DMS114 treated with DMSO at 0.1 percent for 48 hours (cell line): ENCODE measurements at regions not wholly inside any gene's neighbourhood (a gene's known extent, or its start where the extent isn't known, plus 50 kb on each side); places are given as distances from the start of the nearest gene placed in this dataset.
"Not testable (repeated sequence)": the region's sequence is repeated elsewhere in the genome, so short reads cannot be mapped to it uniquely, and the experiment has no call there.

Experiments
- DNase-seq: peaks from one replicate; lab custom pipeline; 2025; ENCODE audit not compliant: unreplicated experiment; lab: John Stamatoyannopoulos, UW

DNA sequence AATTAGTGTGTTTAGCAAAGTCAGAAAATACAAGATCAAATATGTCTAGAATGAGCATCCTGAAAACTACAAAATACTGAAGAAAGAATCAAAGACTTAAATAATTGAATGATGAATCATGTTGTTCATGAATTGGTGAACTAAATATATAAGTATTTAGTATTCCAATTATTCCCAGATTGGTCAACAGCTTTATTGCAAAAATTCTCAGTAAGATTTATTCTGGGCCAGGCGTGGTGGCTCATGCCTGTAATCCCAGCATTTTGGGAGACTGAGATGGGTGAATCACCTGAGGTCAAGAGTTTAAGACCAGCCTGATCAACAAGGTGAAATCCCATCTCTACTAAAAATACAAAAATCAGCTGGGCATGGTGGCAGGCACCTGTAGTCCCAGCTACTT lies 250.0 kb upstream of the NECTIN3 start:
- DNase-seq = no peak

- no peak for DNase-seq
These were observed 248.6 kb upstream of the NECTIN3 start for GRCh38 chr3:110822971-110823370.

DNA sequence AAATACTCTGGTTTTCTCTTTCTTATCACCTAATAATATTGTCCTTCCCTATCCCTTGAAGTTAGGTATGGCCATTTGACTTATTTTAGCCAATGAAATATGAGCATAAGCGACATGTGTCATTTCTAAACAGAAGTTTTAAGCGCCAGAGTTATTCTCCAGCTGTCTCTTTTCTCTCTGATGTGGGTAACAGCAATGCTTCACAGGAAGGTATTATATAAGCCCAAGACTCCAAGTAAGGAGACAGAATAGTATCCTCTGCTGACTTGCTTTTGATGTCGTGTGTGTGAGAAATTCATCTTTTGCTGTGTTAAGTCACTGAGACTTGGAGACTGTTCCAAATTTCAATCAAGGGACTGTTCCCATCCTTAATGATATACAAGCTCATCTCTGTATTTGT lies 224.6 kb upstream of the NECTIN3 start:
- no peak for DNase-seq

GRCh38 chr3:110849064-110849463 lies 222.6 kb upstream of the NECTIN3 start:
- no peak for DNase-seq

GRCh38 chr3:110851736-110852135 lies 219.9 kb upstream of the NECTIN3 start:
- DNase-seq = no peak

DNA sequence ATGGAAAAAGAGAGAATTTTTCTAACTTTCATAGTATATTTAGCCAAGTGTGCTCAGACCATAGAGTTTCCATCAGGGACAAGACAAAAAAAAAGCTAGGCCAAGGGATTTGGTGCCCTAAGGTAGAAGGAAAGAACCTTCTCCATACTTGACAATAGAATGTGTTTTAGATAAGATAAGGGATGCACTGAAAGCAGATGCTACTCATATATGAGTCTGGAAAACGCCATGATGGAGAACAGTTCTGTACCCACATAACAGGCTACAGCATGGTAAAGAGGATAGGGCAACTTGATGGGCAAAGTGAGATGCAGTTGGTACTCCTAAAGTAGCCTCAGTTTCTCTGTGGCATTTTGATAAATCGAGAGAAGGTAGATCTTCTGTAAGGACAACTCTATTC lies 216.4 kb upstream of the NECTIN3 start:
- DNase-seq = no peak

DNA sequence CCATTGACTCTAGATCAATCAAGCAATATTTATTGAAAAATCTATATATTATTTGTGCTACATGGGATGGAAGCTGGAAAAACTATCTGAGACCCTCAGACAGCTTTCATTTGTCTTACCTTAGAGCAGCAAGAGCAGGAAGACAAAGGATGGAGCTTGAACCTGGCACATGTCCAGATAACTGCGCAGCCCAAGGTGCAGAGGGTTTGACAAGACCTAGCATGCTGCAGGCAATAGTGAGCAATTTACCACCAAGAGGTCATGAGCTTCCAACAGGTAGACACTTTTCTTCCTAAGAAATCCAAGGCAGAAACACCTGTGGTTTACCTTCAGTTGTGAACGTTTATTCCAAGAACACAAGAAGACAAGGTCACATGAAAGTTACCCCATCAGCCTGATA lies 214.7 kb upstream of the NECTIN3 start:
- no peak for DNase-seq

GRCh38 chr3:110858549-110858948 lies 213.1 kb upstream of the NECTIN3 start:
- no peak for DNase-seq

DNA sequence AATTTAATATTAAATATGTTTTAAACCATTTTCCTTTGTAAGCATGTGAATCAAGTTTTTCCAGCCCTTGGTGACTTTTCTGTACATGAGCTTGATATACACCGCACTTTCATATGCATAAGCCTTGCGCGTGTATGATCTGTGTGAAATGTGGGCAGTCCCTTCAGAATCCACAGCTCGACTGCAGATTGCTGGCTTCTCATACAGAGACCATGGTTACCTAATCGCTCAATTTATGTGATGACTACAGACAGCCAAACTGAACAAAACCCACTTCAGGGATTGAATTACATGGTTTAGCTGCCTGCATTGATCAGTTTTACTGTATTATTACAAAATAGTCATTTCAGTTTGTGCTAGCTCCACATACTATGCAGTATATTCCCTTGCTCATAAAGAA lies 212.3 kb upstream of the NECTIN3 start:
- DNase-seq = no peak

DNA sequence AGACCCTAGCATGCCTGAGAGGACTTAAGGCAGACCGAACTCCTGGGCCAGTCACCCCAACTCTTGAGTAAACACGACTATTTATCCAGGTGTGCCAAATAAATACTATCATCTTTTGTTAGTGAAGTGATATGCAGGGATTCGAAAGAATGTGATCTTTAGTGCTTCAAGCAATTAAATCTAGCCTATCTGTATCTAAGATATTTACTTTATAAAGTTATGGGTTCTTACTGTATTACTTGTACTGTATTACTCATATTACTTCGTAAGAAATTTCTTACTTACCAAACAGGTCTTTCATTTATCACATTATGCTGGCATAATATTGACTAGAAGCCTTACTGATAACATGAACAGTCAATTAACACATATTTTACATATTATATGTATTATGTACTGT lies 211.6 kb upstream of the NECTIN3 start:
- no peak for DNase-seq

- no peak for DNase-seq
These were observed 205.7 kb upstream of the NECTIN3 start for GRCh38 chr3:110865934-110866333.

DNA sequence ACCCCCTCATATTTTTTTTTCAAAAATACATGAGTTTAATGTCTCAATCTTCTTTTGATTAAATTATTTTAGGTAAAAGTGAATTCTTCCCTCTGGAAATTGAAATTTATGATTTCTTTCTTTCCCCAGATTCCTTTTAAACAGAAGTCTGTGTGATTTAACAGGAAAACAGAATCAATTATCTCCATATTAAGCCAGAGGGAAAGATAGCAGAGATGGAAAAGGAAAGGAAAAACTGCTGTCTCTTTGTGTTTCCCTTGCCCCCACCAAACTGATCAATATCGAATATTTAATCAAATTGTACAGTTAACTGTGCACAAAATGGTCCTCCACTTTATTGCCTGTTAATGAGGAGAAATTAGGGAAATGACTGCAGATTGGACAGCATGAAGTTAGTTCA lies 203.5 kb upstream of the NECTIN3 start:
- no peak for DNase-seq

- no peak for DNase-seq
These were observed 201.9 kb upstream of the NECTIN3 start for GRCh38 chr3:110869736-110870135.

GRCh38 chr3:110871869-110872268 lies 199.7 kb upstream of the NECTIN3 start:
- no peak for DNase-seq

DNA sequence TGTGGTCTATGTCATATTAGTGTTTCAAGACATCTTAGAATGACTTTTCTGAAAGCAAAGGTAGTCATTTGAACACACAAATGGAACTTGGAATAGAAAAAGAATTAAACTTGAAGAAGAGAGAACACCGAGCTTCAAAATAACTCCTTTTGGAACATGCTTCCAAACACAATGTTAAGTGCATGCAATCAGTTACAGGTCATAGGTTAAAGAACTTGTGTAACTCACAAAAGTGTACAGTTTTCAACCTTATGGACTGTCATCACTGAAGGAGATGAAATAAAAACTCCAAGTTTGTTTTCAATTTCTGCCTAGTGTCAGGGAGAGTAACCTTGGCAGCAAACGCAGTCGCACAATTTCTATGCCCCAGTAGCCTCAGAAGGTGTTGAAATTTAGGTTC lies 192.9 kb upstream of the NECTIN3 start:
- no peak for DNase-seq

GRCh38 chr3:110881069-110881468 lies 190.5 kb upstream of the NECTIN3 start:
- DNase-seq = no peak

- no peak for DNase-seq
These were observed 185.3 kb upstream of the NECTIN3 start for GRCh38 chr3:110886222-110886893.

- DNase-seq = no peak
These were observed 184.4 kb upstream of the NECTIN3 start for GRCh38 chr3:110887176-110887575.

DNA sequence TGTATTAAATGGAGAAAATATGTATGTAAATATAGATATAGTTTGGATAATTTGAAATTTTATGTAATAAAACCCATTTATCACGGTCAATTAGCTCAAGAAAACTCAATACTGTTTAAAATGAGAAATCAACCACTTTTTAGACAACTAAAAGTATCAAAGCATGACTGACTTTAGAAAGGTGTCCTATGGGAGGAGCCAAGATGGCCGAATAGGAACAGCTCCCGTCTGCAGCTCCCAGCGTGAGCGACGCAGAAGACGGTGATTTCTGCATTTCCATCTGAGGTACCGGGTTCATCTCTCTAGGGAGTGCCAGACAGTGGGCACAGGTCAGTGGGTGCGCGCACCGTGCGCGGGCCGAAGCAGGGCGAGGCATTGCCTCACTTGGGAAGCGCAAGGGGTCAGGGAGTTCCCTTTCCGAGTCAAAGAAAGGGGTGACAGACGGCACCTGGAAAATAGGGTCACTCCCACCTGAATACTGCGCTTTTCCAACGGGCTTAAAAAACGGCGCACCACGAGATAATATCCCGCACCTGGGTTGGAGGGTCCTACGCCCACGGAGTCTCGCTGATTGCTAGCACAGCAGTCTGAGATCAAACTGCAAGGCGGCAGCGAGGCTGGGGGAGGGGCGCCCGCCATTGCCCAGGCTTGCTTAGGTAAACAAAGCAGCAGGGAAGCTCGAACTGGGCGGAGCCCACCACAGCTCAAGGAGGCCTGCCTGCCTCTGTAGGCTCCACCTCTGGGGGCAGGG lies 182.8 kb upstream of the NECTIN3 start:
- not testable (repeated sequence) for DNase-seq

DNA sequence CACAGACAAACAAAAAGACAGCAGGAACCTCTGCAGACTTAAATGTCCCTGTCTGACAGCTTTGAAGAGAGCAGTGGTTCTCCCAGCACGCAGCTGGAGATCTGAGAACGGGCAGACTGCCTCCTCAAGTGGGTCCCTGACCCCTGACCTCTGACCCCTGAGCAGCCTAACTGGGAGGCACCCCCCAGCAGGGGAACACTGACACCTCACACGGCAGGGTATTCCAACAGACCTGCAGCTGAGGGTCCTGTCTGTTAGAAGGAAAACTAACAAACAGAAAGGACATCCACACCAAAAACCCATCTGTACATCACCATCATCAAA lies 182.3 kb upstream of the NECTIN3 start:
- DNase-seq = not testable (repeated sequence)

GRCh38 chr3:110894574-110894973 lies 177.0 kb upstream of the NECTIN3 start:
- DNase-seq = no peak

DNA sequence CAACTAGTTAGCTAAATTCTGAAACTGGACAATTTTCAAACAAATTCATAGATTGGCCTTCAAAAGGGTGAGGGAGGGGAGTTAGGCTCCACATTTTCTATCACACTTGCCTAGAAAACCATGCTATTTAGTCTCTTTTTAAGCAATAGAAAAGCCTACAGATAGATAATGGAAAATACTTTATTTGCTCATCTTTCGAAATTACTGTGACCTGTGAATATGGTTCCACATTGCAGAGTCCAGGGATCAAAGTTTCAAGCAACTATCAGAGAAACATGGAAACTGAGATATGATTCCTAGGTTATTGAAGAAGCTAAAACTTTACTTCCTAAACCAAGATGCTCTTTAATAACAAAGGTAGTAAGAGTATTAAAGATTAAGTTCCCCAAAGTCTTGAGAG lies 176.6 kb upstream of the NECTIN3 start:
- DNase-seq = no peak

DNA sequence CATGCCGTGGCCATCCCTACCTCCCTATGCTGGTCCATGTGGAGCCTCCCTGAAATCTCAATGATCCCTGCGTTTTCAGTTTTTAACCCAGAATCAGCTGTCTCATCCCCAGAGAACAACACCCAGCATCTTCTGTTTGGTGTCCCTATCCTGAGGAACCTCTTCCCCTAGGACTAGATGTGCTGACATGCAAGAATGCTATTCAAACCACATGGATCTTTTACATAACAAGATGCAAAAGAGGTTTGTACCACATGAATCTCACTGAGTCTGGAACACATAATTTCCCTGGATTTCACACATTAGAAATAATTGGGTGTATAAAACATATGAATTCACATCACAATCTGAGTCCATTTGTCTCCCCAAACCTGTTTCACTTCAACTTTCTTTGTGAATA lies 174.6 kb upstream of the NECTIN3 start:
- no peak for DNase-seq
